NCI-H748 treated with DMSO at 0.1 percent for 48 hours (cell line): ENCODE measurements at regions not wholly inside any gene's neighbourhood (a gene's known extent, or its start where the extent isn't known, plus 50 kb on each side); places are given as distances from the start of the nearest gene placed in this dataset.
"Not testable (repeated sequence)": the region's sequence is repeated elsewhere in the genome, so short reads cannot be mapped to it uniquely, and the experiment has no call there.

Source experiments
- DNase-seq: peaks from one replicate; lab custom pipeline; 2025; lab: John Stamatoyannopoulos, UW

GRCh38 chr4:158313566-158313965 lies 103.3 kb downstream of the TMEM144 start:
- DNase-seq, result no peak

DNA sequence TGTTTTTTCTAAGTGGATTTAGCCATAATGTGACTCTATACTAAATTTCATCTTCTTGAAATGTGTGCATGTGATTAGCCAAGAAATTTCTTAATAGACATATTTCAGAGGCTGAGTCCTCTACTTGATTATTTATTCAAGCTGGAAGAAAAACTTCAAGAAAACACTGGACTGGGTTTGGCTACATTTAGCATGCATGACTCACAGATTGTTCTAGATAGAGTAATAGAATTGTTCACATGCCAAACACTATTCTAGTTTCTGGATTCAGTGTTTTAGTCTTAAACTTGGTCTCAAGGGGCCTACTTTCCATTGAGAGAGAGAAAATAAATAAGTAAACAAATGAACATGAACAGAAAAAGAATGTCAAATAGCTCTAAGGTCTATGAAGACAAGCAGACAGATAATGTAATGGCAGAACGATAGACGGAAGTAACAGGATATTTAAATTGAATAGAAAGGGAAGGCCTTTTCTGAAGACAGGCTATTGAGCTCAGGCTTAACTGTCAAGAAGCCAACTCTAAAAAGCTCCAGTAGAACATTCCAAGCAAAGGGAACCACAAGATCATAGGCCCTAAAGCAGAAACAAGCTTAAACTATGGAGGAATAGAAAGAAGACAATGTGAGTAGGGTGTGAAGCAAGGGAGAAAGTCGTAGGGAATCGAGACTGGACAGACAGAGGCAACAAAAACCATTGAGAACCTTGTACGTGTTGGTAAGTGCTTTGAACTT lies 104.6 kb downstream of the TMEM144 start:
- DNase-seq, result no peak

- DNase-seq, result no peak
Observed at GRCh38 chr4:158315706-158316105, 105.4 kb downstream of the TMEM144 start.

- no peak for DNase-seq
Observed at GRCh38 chr4:158316264-158316663, 106.0 kb downstream of the TMEM144 start.

DNA sequence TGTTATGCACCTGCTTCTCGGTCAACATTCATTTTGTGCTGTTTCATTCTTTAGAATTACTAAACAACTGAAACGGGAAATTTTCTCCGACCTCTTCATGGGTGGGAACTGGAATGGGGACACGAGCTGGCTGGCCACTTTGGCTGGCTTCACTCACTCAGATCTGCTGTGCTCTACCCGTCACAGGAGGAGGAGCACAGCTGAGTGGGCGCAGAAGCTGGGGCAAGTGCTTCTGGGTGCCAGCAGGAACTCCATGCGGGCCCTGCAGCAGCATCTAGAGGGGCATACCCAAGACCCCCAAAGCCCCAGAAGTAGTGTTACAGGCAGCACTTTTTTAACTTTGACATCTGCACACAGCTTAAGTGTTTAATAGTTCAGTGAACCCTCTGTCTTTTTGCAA lies 109.6 kb downstream of the TMEM144 start:
- DNase-seq, result no peak

GRCh38 chr4:158322109-158322508 lies 111.8 kb downstream of the TMEM144 start:
- DNase-seq, result peak; percentile 1

DNA sequence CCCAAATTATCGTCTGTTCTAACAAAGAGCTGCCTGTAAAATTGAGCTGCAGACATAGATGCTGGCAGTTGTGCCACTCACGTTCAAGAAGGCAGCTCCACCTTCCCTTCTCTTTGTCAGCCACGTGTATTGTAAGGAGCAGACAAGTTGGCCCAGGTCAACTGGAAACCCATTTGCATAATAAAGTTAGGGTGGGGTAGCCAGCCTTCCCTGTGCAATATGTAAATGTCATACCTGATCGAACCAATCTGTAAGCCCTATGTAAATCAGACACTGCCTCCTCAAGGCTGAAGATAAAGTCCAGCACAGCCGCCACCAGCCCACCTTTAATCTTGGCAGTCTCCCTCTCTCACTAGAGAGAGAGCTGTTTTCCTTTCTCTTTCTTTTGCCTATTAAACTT lies 117.2 kb downstream of the TMEM144 start:
- DNase-seq, result no peak

GRCh38 chr4:158331863-158332262 lies 121.6 kb downstream of the TMEM144 start:
- no peak for DNase-seq

DNA sequence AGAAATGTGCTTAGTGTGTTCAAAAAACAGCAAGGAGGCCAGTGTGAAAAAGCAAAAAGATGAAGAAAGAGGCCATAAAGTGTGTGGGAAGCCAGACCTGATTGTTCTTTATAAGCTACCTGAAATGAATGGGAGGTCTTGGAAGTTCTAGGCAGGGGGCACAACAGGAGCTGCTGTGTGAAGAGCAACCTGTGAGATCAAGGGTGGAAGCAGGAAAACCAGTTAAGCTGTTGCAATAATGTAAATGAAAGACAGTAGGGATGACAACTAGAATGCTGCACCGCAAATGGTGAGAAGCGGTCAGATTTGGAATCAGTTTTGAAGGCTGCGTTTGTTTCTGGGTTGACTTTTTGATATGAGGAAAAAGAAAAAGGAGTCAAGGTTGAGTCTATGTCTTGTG lies 123.5 kb downstream of the TMEM144 start:
- DNase-seq, result no peak

DNA sequence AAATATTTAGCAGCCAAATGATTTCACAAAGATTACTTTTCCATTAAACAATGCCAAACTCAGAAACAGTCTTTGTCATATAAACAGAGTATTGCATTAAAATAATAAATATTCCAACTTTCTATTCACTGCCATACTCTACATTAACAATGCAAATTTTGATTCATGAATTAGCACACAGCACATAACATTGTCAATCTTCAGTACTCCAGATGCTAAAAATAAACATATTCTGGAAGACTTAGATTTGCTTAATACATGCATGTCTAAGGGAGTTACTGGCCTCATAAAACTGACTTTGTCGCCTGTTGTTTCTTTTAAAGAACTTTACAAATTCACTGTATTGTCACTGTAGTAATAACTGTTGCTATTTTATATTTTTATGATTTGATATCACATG lies 131.6 kb downstream of the TMEM144 start:
- no peak for DNase-seq

GRCh38 chr4:158346576-158346975 lies 136.3 kb downstream of the TMEM144 start:
- DNase-seq, result no peak

- DNase-seq, result no peak
Observed at GRCh38 chr4:158347556-158347955, 137.3 kb downstream of the TMEM144 start.

GRCh38 chr4:158350161-158350560 lies 139.9 kb downstream of the TMEM144 start:
- DNase-seq, result no peak

- DNase-seq, result no peak
Observed at GRCh38 chr4:158353541-158354304, 143.4 kb downstream of the TMEM144 start.

DNA sequence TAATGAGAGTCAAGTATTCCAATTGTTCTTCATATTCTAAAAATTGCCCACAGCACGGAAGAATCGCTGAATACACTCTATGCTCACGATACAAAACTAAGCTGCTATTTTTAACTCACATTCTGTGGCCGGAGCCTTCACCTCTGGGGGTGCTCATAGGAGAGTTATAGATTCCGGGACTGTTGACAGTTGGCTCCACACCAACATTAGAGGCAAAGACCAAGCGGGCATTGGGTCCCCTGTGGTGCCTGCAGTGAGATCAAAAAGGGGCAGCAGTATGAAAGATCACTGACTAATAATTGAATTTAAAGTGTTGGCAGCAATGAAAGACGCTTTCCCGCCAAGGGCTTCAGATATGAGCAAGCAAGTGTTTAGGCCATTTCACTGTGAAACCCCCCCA lies 146.0 kb downstream of the TMEM144 start:
- no peak for DNase-seq

DNA sequence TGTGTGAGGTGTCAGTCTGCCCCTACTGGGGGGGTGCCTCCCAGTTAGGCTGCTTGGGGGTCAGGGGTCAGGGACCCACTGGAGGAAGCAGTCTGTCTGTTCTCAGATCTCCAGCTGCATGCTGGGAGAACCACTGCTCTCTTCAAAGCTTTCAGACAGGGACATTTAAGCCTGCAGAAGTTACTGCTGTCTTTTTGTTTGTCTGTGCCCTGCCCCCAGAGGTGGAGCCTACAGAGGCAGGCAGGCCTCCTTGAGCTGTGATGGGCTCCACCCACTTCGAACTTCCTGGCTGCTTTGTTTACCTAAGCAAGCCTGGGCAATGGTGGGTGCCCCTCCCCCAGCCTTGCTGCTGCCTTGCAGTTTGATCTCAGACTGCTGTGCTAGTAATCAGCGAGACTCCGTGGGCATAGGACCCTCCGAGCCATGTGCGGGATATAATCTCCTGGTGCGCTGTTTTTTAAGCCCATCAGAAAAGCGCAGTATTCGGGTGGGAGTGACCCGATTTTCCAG lies 153.7 kb upstream of the RXFP1 start:
- not testable (repeated sequence) for DNase-seq

GRCh38 chr4:158371158-158371557 lies 150.5 kb upstream of the RXFP1 start:
- DNase-seq, result no peak

GRCh38 chr4:158374318-158374717 lies 147.4 kb upstream of the RXFP1 start:
- no peak for DNase-seq

DNA sequence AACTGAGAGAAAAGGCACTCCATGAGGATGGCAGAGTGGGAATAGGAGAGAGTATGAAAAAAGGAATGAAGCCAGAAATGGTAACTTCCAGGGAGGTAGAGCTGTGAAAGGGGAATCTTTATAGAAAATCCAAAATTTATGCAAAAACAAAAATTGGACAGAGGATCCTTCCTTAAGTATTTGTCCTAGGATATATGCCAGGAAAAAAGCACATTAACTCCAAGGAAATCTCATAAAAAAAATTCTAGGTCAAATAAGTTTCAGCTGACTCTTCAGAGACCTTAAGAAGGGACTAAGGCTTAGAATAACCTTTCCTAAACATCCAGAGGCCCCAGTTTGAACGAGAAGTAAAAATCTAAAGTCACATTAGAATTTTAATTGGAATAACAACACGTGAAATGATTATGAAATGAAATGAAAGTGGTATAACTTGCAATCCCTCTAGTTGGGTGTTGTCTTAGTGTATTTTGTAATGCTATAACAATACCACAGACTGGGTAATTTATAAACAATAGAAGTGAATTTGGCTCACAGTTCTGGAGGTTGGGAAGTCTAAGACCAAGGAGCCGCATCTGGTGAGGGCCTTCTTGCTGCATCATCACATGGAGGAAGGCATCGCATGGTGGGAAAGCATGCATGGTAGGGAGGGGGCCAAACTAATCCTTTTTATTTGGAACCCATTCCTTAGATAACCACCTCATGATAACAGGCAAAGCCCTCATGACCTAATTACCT lies 145.4 kb upstream of the RXFP1 start:
- no peak for DNase-seq

DNA sequence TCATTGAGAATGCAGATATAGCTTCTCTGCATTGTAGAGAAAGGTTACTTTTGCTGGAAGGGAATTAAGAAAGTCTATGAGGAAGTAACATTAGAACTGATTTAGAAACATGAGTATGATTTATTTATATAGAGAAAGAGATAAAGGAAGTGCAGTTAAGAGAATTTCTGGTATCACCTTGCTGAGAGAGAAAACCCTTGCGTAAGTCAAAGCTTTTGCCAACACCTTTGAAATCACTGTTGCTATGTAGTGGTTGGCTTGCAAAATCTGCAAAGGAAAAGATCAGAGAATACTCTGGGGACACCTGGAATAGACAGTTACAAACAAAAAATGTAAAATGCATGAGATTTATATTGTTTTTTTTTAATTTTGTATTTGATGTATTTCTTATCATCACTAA lies 137.3 kb upstream of the RXFP1 start:
- DNase-seq, result no peak

DNA sequence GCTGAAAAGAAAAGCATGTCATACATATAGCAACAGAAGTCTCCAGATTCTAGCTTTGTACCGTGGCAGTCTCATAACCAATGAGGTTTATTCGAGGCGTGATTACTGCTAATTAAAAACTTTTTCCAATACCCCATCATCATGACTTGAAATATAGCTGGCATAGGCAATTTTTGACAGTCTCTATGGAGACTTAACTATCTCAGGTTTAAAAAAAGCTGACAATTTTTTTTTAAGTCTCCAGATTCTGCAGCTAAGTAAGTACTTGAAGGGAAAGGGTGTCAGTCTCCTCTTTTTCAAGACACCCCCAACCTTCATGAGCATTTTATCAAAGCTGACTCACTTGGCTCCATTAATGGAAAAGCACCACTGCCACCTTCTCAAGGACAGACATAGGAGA lies 126.3 kb upstream of the RXFP1 start:
- no peak for DNase-seq

GRCh38 chr4:158395889-158396288 lies 125.8 kb upstream of the RXFP1 start:
- no peak for DNase-seq

DNA sequence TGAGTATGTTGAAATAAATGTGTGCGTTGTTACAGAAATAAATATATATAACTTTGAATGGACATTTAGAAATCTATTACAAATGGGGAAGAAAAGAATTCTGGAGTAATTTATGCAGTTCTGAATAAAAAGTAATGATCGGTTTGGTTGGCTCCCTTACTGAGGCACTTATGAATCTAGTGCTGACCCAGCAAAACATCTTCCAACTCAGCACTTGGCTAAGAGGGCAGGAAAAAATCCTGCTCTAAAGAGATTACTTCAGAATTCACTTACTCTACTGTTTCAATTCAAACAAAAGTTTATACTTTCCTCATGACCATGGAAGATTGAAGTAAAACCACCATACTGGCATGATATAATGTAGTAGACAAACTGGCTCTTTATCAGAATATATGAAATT lies 123.9 kb upstream of the RXFP1 start:
- DNase-seq, result no peak
